HEK293 (cell line): ENCODE measurements at regions not wholly inside any gene's neighbourhood (a gene's known extent, or its start where the extent isn't known, plus 50 kb on each side); places are given as distances from the start of the nearest gene placed in this dataset.

Source experiments
- CTCF ChIP-seq: fragments of 450-650 bp; formaldehyde crosslinking; IDR thresholded peaks from 2 replicates; pipeline ENCODE4 v1.5.1; 2016; ENCODE audit warnings: missing biosample characterization, missing genetic modification characterization
- ZNF362 ChIP-seq: fragments of 450-650 bp; formaldehyde crosslinking; IDR thresholded peaks from 2 replicates; pipeline ENCODE4 v1.5.1; 2016; ENCODE audit warnings: missing biosample characterization, missing genetic modification characterization

- no peak for TF ChIP-seq ZNF362
- TF ChIP-seq CTCF (tag by site-specific recombination) = no peak
These were observed 292.8 kb downstream of the EN1 start for GRCh38 chr2:118554616-118555015.
